Hepatocyte (in vitro differentiated cells): ENCODE measurements at regions not wholly inside any gene's neighbourhood (a gene's known extent, or its start where the extent isn't known, plus 50 kb on each side); places are given as distances from the start of the nearest gene placed in this dataset.

Experiments
- CTCF ChIP-seq: fragments of 200-600 bp; sonication (generic); IDR thresholded peaks from 2 replicates; pipeline ENCODE4 v1.5.1; 2016; ENCODE audit warnings: antibody characterized with exemption, mild to moderate bottlenecking; ENCODE audit not compliant: poor library complexity
- EZH2 ChIP-seq: fragments of 200-600 bp; sonication (generic); IDR thresholded peaks from 2 replicates; pipeline ENCODE4 v1.6.1; 2016; ENCODE audit warnings: antibody characterized with exemption, mild to moderate bottlenecking, borderline replicate concordance

GRCh38 chr7:25031007-25031406 is 51.0 kb upstream of the OSBPL3 start:
- TF ChIP-seq CTCF (no peak), EZH2 (no peak)
